Mucosa of rectum (tissue), 2 donors: ENCODE measurements at regions not wholly inside any gene's neighbourhood (a gene's known extent, or its start where the extent isn't known, plus 50 kb on each side); places are given as distances from the start of the nearest gene placed in this dataset.

Source experiments
- H3K27ac ChIP-seq, 2 donors: one replicate each; pipeline ENCODE4 v1.7.0; 2013; ENCODE audit warnings: inconsistent platforms in 2 of 2, low read depth in 2 of 2, low read length in 2 of 2
- H3K27me3 ChIP-seq, 2 donors: one replicate each; pipeline ENCODE4 v1.7.0; 2013; ENCODE audit warnings: low read length in 2 of 2; ENCODE audit not compliant: control insufficient read depth in 2 of 2, insufficient read depth in 2 of 2
- H3K36me3 ChIP-seq, 2 donors: one replicate each; pipeline ENCODE4 v1.7.0; 2013; ENCODE audit warnings: low read length in 2 of 2; ENCODE audit not compliant: control insufficient read depth in 2 of 2, insufficient read depth in 2 of 2
- H3K4me1 ChIP-seq, 2 donors: one replicate each; pipeline ENCODE4 v1.7.0; 2013; ENCODE audit warnings: low read length in 2 of 2, mild to moderate bottlenecking in 1 of 2; ENCODE audit not compliant: control insufficient read depth in 2 of 2, insufficient read depth in 2 of 2
- H3K4me3 ChIP-seq, 2 donors: one replicate each; pipeline ENCODE4 v1.7.0; 2013; ENCODE audit warnings: low read length in 2 of 2
- H3K9ac ChIP-seq, 2 donors: one replicate each; pipeline ENCODE4 v1.7.0; 2013; ENCODE audit warnings: low read length in 2 of 2, low read depth in 1 of 2, mild to moderate bottlenecking in 1 of 2
- H3K9me3 ChIP-seq, 2 donors: one replicate each; pipeline ENCODE4 v1.7.0; 2013; ENCODE audit warnings: low read length in 2 of 2; ENCODE audit not compliant: control insufficient read depth in 2 of 2
- donor health status: healthy.
- donor health status: Normal muscosa, but diverticular disease.

- Histone ChIP-seq H3K27me3 (no peaks in the 10 kb centered on the region), H3K9ac (no peak overlapping the region), H3K27ac (no peak overlapping the region), H3K4me1 (peaks cover 3 to 18% of the 10 kb centered on the region in 2 donors), H3K4me3 (no peak overlapping the region), H3K9me3 (no peaks in the 10 kb centered on the region), H3K36me3 (no peaks in the 10 kb centered on the region)
Observed at GRCh38 chr6:1039191-1039590, 272.7 kb upstream of the FOXQ1 start.

- no peak overlapping the region for H3K4me3 ChIP-seq
- peaks cover 2 to 10% of the 10 kb centered on the region in 2 donors for H3K4me1 ChIP-seq
- no peaks in the 10 kb centered on the region for H3K27me3 ChIP-seq
- no peak overlapping the region for H3K9ac ChIP-seq
- no peaks in the 10 kb centered on the region for H3K36me3 ChIP-seq
- H3K9me3 ChIP-seq = no peaks in the 10 kb centered on the region
- no peak overlapping the region for H3K27ac ChIP-seq
Observed at GRCh38 chr6:1037430-1038202, 274.3 kb upstream of the FOXQ1 start.

GRCh38 chr6:1035401-1035800 lies 276.5 kb upstream of the FOXQ1 start:
- Histone ChIP-seq H3K4me3 (no peak overlapping the region), H3K9ac (no peak overlapping the region), H3K27me3 (no peaks in the 10 kb centered on the region), H3K36me3 (no peaks in the 10 kb centered on the region), H3K9me3 (no peaks in the 10 kb centered on the region), H3K27ac (no peak overlapping the region), H3K4me1 (peaks cover 2 to 10% of the 10 kb centered on the region in 2 donors)

GRCh38 chr6:1031720-1032119 lies 280.2 kb upstream of the FOXQ1 start:
- H3K36me3 ChIP-seq = no peaks in the 10 kb centered on the region
- H3K4me3 ChIP-seq = no peak overlapping the region
- H3K4me1 ChIP-seq = no peaks in the 10 kb centered on the region
- no peaks in the 10 kb centered on the region for H3K27me3 ChIP-seq
- H3K9ac ChIP-seq = no peak overlapping the region
- H3K27ac ChIP-seq = no peak overlapping the region
- H3K9me3 ChIP-seq = no peaks in the 10 kb centered on the region

- no peak overlapping the region for H3K27ac ChIP-seq
- H3K4me3 ChIP-seq = no peak overlapping the region
- no peaks in the 10 kb centered on the region for H3K4me1 ChIP-seq
- H3K9me3 ChIP-seq = no peaks in the 10 kb centered on the region
- no peaks in the 10 kb centered on the region for H3K27me3 ChIP-seq
- no peak overlapping the region for H3K9ac ChIP-seq
- H3K36me3 ChIP-seq = no peaks in the 10 kb centered on the region
Observed at GRCh38 chr6:1029141-1029540, 282.8 kb upstream of the FOXQ1 start.

GRCh38 chr6:1028723-1029122 lies 283.2 kb upstream of the FOXQ1 start:
- H3K27me3 ChIP-seq = no peaks in the 10 kb centered on the region
- no peaks in the 10 kb centered on the region for H3K36me3 ChIP-seq
- H3K4me3 ChIP-seq = no peak overlapping the region
- no peak overlapping the region for H3K9ac ChIP-seq
- no peaks in the 10 kb centered on the region for H3K9me3 ChIP-seq
- H3K27ac ChIP-seq = no peak overlapping the region
- H3K4me1 ChIP-seq = no peaks in the 10 kb centered on the region

- Histone ChIP-seq H3K9me3 (no peaks in the 10 kb centered on the region), H3K36me3 (no peaks in the 10 kb centered on the region), H3K27me3 (no peaks in the 10 kb centered on the region), H3K27ac (no peak overlapping the region), H3K9ac (no peak overlapping the region), H3K4me1 (no peaks in the 10 kb centered on the region), H3K4me3 (no peak overlapping the region)
Observed at GRCh38 chr6:1027795-1028569, 283.9 kb upstream of the FOXQ1 start.

- Histone ChIP-seq H3K4me3 (no peak overlapping the region), H3K27ac (no peak overlapping the region), H3K27me3 (no peaks in the 10 kb centered on the region), H3K9me3 (no peaks in the 10 kb centered on the region), H3K36me3 (no peaks in the 10 kb centered on the region), H3K9ac (no peak overlapping the region), H3K4me1 (no peaks in the 10 kb centered on the region)
Observed at GRCh38 chr6:1027109-1027794, 284.6 kb upstream of the FOXQ1 start.

- no peak overlapping the region for H3K27ac ChIP-seq
- H3K4me3 ChIP-seq = no peak overlapping the region
- no peak overlapping the region for H3K9ac ChIP-seq
- no peaks in the 10 kb centered on the region for H3K9me3 ChIP-seq
- H3K27me3 ChIP-seq = no peaks in the 10 kb centered on the region
- no peaks in the 10 kb centered on the region for H3K4me1 ChIP-seq
- H3K36me3 ChIP-seq = no peaks in the 10 kb centered on the region
Observed at GRCh38 chr6:1025821-1026220, 286.1 kb upstream of the FOXQ1 start.

GRCh38 chr6:1024587-1024986 lies 287.3 kb upstream of the FOXQ1 start:
- Histone ChIP-seq H3K4me1 (no peaks in the 10 kb centered on the region), H3K36me3 (no peaks in the 10 kb centered on the region), H3K27me3 (no peaks in the 10 kb centered on the region), H3K4me3 (no peak overlapping the region), H3K9ac (no peak overlapping the region), H3K9me3 (no peaks in the 10 kb centered on the region), H3K27ac (no peak overlapping the region)
